Suprapubic skin (tissue), 3 donors: ENCODE measurements at regions not wholly inside any gene's neighbourhood (a gene's known extent, or its start where the extent isn't known, plus 50 kb on each side); places are given as distances from the start of the nearest gene placed in this dataset.

Source experiments
- EP300 ChIP-seq: sonication (generic); formaldehyde crosslinking; IDR thresholded peaks from one replicate; pipeline ENCODE4 v1.6.1; 2017; ENCODE audit warnings: antibody characterized with exemption
- POLR2A ChIP-seq, 2 donors: fragments of 450-650 bp; IDR thresholded peaks; one replicate each; pipeline ENCODE4 v1.6.1; 2017; ENCODE audit warnings: antibody characterized with exemption in 2 of 2, mild to moderate bottlenecking in 2 of 2, moderate library complexity in 2 of 2
- TF ChIP-seq, protein P1 (sequence below), 2 donors: fragments of 200-600 bp in 1 of 2; fragments of 450-650 bp in 1 of 2; sonication (generic) in 1 of 2; IDR thresholded peaks; one replicate each; pipeline ENCODE4 v1.5.1; 2016 to 2019; ENCODE audit warnings: antibody characterized with exemption in 2 of 2, mild to moderate bottlenecking in 1 of 2, moderate library complexity in 1 of 2

GRCh38 chr13:70571221-70571620 is 463.0 kb upstream of the KLHL1 start:
- TF ChIP-seq POLR2A (IDR thresholded peaks at IDR 0.05) (no peak), EP300 (no peak)
- TF ChIP-seq, protein P1, sequence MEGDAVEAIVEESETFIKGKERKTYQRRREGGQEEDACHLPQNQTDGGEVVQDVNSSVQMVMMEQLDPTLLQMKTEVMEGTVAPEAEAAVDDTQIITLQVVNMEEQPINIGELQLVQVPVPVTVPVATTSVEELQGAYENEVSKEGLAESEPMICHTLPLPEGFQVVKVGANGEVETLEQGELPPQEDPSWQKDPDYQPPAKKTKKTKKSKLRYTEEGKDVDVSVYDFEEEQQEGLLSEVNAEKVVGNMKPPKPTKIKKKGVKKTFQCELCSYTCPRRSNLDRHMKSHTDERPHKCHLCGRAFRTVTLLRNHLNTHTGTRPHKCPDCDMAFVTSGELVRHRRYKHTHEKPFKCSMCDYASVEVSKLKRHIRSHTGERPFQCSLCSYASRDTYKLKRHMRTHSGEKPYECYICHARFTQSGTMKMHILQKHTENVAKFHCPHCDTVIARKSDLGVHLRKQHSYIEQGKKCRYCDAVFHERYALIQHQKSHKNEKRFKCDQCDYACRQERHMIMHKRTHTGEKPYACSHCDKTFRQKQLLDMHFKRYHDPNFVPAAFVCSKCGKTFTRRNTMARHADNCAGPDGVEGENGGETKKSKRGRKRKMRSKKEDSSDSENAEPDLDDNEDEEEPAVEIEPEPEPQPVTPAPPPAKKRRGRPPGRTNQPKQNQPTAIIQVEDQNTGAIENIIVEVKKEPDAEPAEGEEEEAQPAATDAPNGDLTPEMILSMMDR (IDR thresholded peaks at IDR 0.05): no peak
